ENCODE measurements at regions not wholly inside any gene's neighbourhood (a gene's known extent, or its start where the extent isn't known, plus 50 kb on each side); places are given as distances from the start of the nearest gene placed in this dataset.

DNA sequence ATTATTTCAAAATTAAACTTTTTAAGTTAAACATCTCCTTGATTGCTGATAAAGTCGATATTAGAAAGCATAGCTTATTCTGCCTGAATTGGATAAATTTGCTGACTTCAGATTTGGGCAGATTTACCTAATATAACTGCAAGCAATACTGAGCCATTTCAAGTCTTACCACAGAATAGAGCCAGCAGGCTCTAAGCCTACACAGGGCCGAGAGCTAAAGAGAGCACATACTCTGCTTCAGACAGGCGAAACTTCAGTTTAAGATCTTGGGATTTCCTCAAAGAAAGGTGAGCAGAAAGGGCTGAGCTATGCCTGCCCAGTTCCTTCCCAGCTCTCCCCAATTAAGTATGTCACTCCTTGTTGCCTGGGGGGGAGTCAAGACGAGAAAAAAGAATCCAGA, 240.6 kb upstream of the NOCT start:
- no peak for TF ChIP-seq EZH2phosphoT487 (IDR thresholded peaks at IDR 0.05; ENCODE audit: insufficient read depth, low read depth)
- TF ChIP-seq EZH2 (IDR thresholded peaks at IDR 0.05; ENCODE audit: insufficient read depth, poor library complexity, severe bottlenecking): no peak

Measured in GM23248 (cell line).